ENCODE measurements at regions not wholly inside any gene's neighbourhood (a gene's known extent, or its start where the extent isn't known, plus 50 kb on each side); places are given as distances from the start of the nearest gene placed in this dataset.

- Histone ChIP-seq H2AFZ (no peak overlapping the region), H3K9ac (no peak overlapping the region), H3K4me2 (ENCODE audit: low read length) (no peak overlapping the region), H3K27ac (no peak overlapping the region), H3K27me3 (ENCODE audit: control insufficient read depth, insufficient read depth, low read length) (no peaks in the 10 kb centered on the region), H3K79me2 (no peaks in the 10 kb centered on the region), H3K9me3 (ENCODE audit: control insufficient read depth, low read length) (no peaks in the 10 kb centered on the region), H3K4me1 (no peaks in the 10 kb centered on the region), H3K36me3 (ENCODE audit: control insufficient read depth, insufficient read depth, low read length) (no peaks in the 10 kb centered on the region), H3K4me3 (ENCODE audit: low read depth, low read length) (no peak overlapping the region)
- TF ChIP-seq CTCF (IDR thresholded peaks at IDR 0.05) = no peak
These were observed 287.9 kb upstream of the SEMA3A start for GRCh38 chr7:84482476-84482875.

GRCh38 chr7:84479059-84479458 lies 284.5 kb upstream of the SEMA3A start:
- TF ChIP-seq CTCF (IDR thresholded peaks at IDR 0.05) = no peak
- H3K27me3 ChIP-seq (ENCODE audit: control insufficient read depth, insufficient read depth, low read length) = no peaks in the 10 kb centered on the region
- no peaks in the 10 kb centered on the region for H3K9me3 ChIP-seq (ENCODE audit: control insufficient read depth, low read length)
- no peak overlapping the region for H3K27ac ChIP-seq
- no peak overlapping the region for H3K4me2 ChIP-seq (ENCODE audit: low read length)
- no peak overlapping the region for H3K9ac ChIP-seq
- no peaks in the 10 kb centered on the region for H3K36me3 ChIP-seq (ENCODE audit: control insufficient read depth, insufficient read depth, low read length)
- H3K79me2 ChIP-seq = no peaks in the 10 kb centered on the region
- no peak overlapping the region for H3K4me3 ChIP-seq (ENCODE audit: low read depth, low read length)
- no peak overlapping the region for H2AFZ ChIP-seq
- H3K4me1 ChIP-seq = no peaks in the 10 kb centered on the region

GRCh38 chr7:84477786-84478478 lies 283.3 kb upstream of the SEMA3A start:
- Histone ChIP-seq H3K36me3 (ENCODE audit: control insufficient read depth, insufficient read depth, low read length) (no peaks in the 10 kb centered on the region), H3K79me2 (no peaks in the 10 kb centered on the region), H3K9me3 (ENCODE audit: control insufficient read depth, low read length) (no peaks in the 10 kb centered on the region), H2AFZ (no peak overlapping the region), H3K27ac (no peak overlapping the region), H3K4me2 (ENCODE audit: low read length) (no peak overlapping the region), H3K4me1 (no peaks in the 10 kb centered on the region), H3K4me3 (ENCODE audit: low read depth, low read length) (no peak overlapping the region), H3K27me3 (ENCODE audit: control insufficient read depth, insufficient read depth, low read length) (no peaks in the 10 kb centered on the region), H3K9ac (no peak overlapping the region)
- TF ChIP-seq CTCF (IDR thresholded peaks at IDR 0.05) = no peak

GRCh38 chr7:84474436-84474835 lies 279.8 kb upstream of the SEMA3A start:
- no peaks in the 10 kb centered on the region for H3K27me3 ChIP-seq (ENCODE audit: control insufficient read depth, insufficient read depth, low read length)
- H3K4me2 ChIP-seq (ENCODE audit: low read length) = no peak overlapping the region
- no peak overlapping the region for H3K4me3 ChIP-seq (ENCODE audit: low read depth, low read length)
- H2AFZ ChIP-seq = no peak overlapping the region
- no peaks in the 10 kb centered on the region for H3K79me2 ChIP-seq
- no peaks in the 10 kb centered on the region for H3K9me3 ChIP-seq (ENCODE audit: control insufficient read depth, low read length)
- no peak overlapping the region for H3K27ac ChIP-seq
- no peak overlapping the region for H3K9ac ChIP-seq
- TF ChIP-seq CTCF (IDR thresholded peaks at IDR 0.05) = no peak
- no peaks in the 10 kb centered on the region for H3K4me1 ChIP-seq
- H3K36me3 ChIP-seq (ENCODE audit: control insufficient read depth, insufficient read depth, low read length) = no peaks in the 10 kb centered on the region

GRCh38 chr7:84471576-84471975 lies 277.0 kb upstream of the SEMA3A start:
- Histone ChIP-seq H3K27me3 (ENCODE audit: control insufficient read depth, insufficient read depth, low read length) (no peaks in the 10 kb centered on the region), H3K36me3 (ENCODE audit: control insufficient read depth, insufficient read depth, low read length) (no peaks in the 10 kb centered on the region), H3K4me1 (no peaks in the 10 kb centered on the region), H3K9ac (no peak overlapping the region), H3K9me3 (ENCODE audit: control insufficient read depth, low read length) (no peaks in the 10 kb centered on the region), H3K4me3 (ENCODE audit: low read depth, low read length) (no peak overlapping the region), H3K4me2 (ENCODE audit: low read length) (no peak overlapping the region), H3K27ac (no peak overlapping the region), H2AFZ (no peak overlapping the region), H3K79me2 (no peaks in the 10 kb centered on the region)
- no peak for TF ChIP-seq CTCF (IDR thresholded peaks at IDR 0.05)

Data from parathyroid adenoma (tissue), 2 donors.